GM19023 (cell line): ENCODE measurements at regions not wholly inside any gene's neighbourhood (a gene's known extent, or its start where the extent isn't known, plus 50 kb on each side); places are given as distances from the start of the nearest gene placed in this dataset.

Experiments used
- ATAC-seq: cut with Tn5 transposase; IDR thresholded peaks from one replicate; pipeline ENCODE4 v1.9.1; 2021; ENCODE audit warnings: mild to moderate bottlenecking, moderate library complexity; ENCODE audit not compliant: unreplicated experiment

DNA sequence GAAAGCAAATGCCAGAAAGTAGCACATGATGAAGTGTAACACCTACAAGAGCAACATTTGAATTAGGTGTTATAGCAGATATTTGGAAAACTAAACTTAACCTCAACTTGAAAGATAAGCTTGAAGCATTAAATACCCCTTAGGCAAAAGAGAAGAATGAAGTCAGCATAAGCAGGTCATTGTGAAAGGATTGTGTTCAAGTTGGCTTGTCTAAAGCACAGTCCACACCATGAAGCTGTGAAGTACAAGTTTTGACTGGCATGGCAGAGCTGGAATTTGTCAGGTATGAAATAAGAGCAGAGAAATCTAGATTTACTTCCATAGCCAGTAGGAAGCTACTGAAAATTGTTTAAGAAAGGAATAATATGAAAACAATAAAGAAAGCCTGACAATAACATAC is 480.3 kb upstream of the POT1 start:
- no peak for ATAC-seq

DNA sequence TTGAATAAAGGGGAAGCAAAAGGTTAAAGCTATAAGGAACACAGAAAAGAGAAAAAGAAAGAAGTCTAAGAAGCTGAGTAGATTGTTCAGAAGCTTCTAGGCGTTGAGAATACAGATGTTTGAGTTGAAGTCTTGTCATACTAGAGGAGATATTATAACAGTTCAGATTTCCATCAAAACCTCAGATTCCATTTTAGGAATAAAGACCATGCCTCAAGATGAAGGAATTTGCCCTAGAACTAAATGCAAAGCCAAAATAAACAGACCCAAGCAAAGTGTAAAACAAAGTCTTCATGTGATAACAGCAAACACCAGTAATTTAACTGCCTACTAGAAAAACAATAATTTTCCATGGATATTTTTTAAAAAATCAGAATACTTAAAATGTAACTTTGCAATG is 476.5 kb upstream of the POT1 start:
- no peak for ATAC-seq

DNA sequence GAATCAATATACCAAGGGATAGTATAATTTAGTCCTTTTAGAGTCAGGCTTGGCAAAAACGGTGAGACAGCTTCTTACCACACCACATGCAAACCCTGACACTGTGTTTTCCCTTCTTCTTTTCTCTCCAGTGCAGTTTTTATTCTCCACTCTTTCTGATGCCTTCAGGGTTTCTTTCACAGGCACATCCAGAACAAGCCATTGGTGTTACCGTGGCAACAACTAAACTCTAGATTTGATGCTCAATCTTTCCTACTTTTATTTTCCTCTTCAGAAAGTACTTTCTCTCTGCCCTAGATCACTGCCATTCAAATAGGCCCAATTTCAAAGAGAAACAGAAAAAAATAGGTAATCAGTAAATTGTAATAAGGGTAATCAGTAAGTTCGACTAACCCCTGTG is 469.8 kb upstream of the POT1 start:
- no peak for ATAC-seq

DNA sequence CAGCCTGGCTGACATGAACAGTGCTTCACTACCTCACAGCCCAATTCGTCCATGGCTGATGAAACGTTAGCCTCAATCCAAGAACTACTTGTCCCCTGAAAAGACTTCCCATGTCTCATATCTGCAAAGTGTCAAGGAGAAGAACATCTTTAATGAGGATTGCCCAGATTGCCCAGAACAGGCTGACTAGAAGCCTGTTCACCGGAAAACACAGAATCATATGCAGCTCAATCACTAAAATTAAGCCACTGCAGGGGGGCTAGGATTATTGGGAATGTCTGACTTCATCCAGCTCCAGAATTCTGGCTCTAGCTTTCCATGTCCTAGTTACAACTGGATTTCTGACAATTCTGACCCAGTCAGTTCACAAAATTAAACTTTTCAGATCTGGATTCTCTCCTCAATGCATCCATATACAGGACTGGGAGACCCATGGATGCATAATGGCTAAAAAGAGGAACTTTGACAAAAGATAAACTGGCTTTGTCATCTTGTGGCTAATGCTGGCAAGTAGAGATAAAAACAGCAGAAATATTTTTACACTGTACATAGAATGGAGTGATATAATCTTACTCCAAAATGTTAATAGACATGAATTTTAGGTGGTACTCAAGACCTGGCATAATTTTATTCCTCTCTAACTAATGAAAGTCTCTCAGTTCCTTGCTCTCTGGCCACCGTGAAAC is 467.0 kb upstream of the POT1 start:
- no peak for ATAC-seq

DNA sequence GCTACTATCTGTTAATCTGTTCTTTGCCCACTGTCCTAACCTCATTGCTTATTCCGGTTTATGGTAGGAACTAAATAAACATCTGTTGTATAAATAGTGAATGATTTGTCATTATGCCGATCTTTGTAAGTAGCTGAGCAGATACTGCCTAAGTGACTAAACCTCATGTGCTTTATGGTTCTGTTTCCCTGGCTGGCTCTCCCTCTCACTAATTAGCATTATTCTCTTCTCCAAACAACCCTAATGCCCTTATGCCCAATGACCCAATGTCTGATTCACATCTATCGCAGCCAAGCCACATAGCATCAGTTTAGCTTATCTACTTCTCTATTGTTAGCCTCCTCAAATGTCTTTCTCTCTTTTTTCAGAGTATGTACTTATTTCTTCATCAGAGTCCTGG is 462.3 kb upstream of the POT1 start:
- ATAC-seq = no peak

DNA sequence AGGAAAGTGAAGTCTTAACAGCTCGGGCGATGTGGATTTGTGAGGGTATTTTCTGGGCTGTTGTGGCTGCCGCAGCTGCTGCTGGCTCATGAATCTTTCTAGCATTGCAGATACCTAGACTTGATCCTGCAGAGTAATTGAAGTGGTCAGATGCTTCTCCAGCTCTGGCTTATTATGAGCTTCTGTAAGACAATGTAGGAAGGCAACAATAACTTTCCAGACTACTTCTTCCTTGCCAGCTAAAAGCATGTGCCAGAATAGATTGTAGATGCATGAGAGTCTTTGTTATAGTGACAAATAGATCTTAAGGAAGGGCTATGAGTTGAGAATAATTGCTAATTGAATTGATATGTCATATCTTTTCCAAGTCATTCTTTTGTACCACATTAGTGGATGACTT is 461.4 kb upstream of the POT1 start:
- ATAC-seq = no peak

DNA sequence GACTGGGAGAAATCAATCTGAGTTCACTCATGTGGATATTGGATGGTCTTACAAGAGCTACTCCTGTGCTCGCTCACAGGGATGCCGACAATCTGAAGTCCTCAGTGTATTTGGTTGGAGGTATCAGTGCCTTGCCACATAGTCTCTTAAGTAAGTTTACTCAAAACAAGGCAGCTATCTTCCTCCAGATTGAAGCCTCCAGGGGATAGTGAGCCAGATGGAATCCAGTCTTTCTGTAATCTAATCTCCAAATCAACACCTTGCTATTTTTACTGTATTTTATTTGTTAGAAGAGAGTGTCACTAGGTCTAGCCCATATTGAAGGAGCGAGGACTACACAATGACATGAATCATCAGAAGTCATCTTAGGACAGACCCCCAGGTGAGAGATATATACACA is 456.6 kb upstream of the POT1 start:
- no peak for ATAC-seq

DNA sequence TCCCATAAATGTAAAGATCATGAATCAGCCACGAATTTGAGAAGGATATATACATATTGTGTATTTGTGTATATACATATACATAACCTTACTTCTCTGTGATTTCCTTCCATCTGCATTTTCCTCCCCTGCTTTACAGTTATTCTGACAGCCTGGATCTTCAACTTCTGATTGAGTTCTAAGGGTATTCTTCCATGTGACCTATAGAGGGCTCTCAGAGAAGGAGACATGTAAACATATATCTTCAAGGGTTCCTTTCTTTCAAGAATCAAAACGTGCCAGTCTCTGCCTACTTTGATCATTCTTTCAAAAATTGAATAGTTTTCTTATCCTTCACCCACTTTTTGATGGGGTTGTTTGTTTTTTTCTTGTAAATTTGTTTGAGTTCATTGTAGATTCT is 453.7 kb upstream of the POT1 start:
- ATAC-seq = no peak

DNA sequence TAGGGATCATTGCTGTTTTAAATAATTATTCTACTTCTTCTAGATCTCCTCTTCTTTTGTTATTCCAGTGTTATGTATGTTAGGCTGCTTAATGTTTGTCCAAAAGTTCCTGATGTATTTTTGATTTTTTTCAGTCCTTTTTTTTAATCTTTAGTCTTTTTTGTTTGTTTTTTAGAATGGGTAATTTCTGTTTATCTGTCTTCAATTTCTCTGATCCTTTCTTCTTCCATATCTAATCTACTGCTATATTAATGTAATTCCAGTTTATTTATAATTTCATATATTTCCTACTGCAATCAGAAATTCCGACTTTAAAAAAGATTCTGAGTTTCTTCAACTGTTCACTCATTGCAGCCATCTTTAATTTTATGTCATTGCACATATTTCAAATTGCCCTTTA is 452.8 kb upstream of the POT1 start:
- ATAC-seq = no peak

DNA sequence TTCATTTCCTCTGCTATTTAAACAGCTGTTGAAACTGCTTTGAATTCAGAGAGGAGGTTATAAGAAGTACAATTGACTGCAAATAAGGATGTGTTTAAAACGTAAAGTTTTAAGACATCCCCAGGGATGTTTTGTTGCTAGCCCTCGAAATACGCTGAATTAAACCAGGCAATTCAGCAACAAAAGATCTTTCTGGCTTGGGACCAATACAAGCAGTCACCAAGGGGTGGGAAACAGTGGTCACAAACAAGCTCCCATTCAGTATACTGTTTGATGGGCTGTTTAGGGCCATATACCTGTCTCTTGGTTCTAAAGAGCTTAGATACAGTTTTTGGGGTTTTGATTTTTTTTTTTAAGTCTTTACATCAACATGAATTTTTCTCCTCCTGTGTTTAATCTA is 446.3 kb upstream of the POT1 start:
- no peak for ATAC-seq

DNA sequence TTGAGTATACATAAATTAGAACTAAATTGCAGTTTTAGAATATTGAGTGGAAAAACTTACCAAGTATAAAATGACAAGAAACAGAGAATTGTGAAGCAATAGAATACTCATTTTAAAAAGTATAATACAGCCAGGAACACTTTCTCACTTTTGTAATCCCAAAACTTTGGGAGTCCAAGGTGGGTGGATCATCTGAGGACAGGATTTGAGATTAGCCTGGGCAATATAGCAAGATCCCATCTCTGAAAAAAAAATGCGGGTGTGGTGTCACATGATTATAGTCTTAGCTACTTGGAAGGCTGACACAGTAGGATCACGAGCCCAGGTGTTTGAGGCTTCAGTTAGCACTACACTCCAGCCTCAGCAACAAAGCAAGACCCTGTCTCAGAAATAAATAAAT is 440.9 kb upstream of the POT1 start:
- ATAC-seq = no peak

DNA sequence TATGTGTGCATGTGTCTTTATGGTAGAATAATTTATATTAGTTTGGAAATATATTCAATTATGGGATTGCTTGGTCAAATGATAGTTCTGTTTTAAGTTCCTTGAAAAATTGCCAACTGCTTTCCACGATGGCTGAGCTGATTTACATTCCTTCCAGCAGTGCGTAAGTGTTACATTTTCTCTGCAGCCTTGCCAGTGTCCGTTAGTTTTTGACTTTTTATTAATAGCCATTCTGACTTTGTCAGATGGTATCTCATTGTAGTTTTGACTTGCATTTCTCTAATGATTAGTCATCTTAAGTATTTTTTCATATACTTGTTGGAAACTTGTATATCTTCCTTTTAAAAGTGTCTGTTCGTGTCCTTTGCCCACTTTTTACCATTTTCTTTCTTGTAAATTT is 434.2 kb upstream of the POT1 start:
- no peak for ATAC-seq

DNA sequence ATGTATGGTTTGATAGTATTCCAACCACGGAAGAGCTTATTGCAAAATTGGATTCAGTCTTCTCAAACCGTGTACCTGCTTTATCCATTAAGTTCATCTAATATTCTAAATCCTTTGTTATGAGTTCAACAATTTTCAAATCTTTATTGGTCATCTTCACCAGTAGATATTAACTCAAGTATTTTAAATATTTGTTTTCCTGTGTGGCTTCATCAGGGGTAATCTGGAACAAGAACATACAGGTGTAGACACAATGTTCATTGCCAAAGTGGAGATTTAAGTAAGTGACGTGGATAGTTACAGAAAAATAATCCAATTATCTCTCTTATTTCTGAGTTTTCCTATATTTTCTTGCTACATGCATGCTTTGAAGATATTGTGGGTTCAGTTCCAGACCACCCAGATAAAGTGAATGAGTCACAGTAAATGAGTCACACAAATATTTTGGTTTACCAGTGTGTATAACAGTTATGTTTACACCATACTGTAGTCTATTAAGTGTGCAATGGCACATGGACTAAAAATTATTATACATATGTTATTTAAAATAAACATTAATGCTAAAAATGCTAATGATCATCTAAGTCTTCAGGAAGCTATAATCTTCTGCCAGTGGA is 429.0 kb upstream of the POT1 start:
- no peak for ATAC-seq

DNA sequence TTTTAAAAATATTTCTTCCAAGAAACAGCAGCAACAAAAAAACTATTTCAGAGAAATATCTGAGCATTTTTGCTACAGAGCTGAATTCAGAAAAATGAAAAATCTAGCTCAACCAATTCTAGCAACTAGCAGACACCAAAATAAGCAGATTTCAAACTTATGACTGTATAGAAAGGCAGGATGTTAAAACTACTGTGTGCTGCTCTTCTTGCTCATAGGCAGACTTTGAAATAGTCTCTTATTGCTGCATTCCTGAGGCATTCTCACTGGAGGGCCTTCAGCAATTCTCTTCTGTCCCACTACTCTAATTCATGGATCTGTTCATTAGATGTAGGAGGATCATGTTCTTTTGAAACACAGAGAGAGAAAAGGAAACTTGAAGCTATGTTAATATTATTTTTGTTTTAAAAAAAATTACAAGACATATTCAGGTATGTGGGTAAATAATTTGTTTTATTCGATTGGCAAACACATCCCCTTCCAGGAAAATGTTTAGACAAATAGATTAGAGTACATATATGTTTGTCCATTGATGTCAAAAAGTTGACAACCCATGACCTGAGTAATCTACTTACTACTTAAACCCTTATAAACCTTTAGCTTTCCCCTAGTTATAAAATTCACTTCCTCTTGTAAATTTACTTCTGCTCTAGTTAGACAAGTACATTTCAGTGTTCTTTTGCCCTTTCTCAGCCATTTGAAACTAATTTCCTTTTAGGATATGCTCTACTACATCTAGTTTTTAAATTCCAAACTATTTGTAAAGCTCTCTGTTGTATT is 428.2 kb upstream of the POT1 start:
- ATAC-seq = no peak

DNA sequence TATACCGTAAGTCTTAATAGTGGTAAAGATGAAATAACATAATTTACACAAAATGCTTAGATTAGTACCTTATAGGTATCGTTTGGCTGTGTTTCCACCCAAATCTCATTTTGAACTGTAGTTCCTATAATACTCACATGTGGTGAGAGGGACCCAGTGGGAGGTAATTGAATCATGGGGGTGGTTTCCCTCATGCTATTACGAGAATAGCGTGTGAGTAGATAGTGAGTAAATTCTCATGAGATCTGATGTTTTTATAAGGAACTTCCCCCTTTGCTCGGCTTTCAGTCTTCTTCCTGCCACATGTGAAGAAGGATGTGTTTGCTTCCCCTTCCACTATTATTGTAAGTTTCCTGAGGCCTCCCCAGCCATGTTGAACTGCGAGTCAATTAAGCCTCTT is 426.3 kb upstream of the POT1 start:
- peak; percentile 64 for ATAC-seq

DNA sequence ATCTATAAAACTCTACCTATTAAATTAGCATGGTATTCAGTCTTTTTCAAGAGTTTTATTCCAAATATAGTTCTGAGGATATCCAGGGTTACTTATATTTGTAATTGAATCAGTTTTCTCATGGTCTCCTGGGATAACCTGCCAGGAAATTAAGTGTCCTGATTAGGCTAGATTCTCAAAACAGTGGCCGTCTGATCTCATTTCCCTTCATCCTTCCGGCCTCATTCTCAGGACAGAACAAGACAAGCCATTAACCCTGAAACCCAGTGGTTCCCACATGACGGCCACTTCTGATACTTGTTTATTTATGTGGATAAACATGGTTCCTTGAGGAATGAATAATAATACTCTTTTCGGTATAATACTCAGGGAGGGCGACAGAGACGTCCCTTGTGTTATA is 417.6 kb upstream of the POT1 start:
- ATAC-seq = no peak

DNA sequence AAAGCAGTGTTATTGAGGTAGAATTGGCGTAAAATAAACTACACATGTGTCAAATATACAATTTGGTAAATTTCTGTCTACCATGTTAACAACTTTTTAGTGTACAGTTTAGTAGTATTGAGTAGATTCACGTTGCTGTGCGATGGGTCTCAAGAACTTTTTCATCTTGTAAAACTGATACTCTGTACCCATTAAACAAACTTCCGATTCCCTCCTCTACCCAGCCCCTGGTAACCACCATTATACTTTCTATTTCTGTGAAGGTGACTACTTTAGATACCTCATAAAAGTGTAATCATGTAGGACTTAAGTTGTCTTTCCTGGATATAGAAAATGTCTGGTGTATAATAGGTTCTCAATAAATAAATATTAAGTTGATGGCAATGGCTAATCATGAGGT is 408.5 kb upstream of the POT1 start:
- ATAC-seq = no peak

DNA sequence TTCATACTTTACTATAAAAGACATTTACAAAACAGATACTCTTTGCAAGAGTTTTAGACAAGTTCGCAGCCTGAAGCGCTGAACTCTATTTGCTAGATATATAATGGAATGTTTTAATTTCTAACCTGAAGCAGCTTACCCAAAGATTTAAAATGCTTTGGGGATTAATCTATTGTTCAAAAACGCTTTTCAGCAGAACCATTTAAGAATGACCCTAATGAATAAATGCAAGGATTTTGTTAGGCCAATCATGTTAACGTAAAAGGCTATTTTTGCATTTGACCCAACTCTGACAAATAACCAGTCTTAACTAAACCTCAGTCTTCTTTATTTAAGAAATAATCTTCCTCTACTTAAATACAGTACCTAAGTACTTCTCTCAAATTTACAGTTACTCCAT is 406.7 kb upstream of the POT1 start:
- no peak for ATAC-seq

DNA sequence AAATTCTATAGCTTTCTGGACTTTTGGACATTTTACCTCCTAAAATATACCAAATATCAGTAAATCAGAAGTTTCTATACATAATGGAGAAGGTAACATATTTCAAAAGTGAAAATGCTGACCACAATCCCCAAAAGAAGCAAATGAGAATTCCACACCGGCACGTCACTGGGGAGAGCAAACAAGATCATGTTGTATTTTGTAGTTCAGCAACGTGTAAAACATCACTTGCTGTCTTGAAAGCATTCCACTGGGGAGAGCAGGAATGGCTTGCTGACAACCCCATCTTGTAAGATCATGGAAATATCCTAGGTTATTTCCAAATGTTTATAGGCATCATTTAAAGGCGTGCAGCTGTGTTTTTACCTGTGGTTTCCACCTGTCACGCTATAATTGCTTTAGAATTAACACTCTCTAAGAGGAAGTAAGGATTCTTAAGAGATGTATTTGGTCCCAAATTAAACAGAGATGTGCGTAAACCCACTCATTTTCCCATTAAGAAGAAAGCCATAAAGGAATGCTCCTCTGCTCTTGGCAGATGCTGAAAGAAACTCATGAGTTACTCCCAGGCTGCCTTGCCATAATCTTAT is 397.1 kb upstream of the POT1 start:
- no peak for ATAC-seq

DNA sequence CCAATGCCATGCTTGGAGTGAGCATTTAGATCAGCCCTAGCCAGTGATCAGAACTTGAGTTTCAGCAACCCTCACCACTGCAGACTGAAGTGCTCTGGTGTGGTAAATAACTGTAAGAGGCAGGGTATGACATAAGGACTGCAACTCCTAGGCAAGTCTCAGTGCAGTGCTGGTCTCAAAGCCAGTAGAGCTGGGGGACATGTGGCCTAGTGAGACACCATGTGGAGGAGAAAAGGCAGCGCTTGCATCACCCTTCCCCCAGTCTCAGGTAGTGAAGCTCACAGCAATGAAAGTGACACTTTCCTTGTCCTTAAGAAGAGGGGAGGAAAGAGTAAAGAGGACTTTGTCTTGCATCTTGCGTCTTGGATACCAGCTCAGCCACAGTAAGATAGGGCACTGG is 386.8 kb upstream of the POT1 start:
- ATAC-seq = no peak

DNA sequence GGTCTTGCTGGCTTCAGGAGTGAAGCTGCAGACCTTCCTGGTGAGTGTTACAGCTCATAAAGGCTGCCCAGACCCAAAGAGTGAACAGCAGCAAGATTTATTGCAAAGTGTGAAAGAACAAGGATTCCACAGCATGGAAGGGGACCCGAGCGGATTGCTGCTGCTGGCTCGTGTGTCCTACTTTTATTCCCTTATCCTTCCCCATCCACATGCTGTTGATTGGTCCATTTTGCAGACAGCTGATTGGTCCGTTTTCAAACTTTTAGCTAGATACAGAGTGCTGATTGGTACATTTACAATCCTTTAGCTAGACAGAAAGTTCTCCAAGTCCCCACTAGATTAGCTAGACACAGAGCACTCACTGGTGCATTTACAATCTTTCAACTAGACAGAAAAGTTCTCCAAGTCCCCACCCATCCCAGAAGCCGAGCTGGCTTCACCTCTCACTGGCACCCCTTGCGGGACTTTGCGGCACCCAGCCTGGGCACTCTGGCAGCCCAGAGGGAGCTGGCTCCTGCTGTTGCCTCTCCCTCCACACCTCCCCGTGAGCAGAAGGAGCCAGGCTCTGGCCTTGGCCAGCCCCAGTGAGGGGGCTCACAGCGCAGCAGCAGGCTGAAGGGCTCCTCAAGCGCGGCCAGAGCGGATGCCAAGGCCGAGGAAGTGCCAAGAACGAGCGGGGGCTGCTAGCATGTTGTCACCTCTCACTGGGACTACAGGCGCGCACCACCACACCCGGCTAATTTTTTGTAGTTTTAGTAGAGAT is 369.6 kb upstream of the POT1 start:
- ATAC-seq = no peak
